ENCODE measurements at regions not wholly inside any gene's neighbourhood (a gene's known extent, or its start where the extent isn't known, plus 50 kb on each side); places are given as distances from the start of the nearest gene placed in this dataset.

GRCh38 chr9:28782630-28783029 is 1209.3 kb upstream of the C9orf72 start:
- no peak for DNase-seq
- H3K36me3 Mint-ChIP-seq, result no peaks in the 10 kb centered on the region
- H3K4me3 Mint-ChIP-seq, result no peak overlapping the region
- H3K4me1 Mint-ChIP-seq, result no peaks in the 10 kb centered on the region
- peaks cover 0 to 12% (median 7%) of the 10 kb centered on the region in 6 donors for H3K9me3 Mint-ChIP-seq
- no peaks in the 10 kb centered on the region for H3K27me3 Mint-ChIP-seq (ENCODE audit: low read depth in 3 of 3)
- no peak overlapping the region for H3K27ac Mint-ChIP-seq

GRCh38 chr9:28792716-28793115 is 1219.4 kb upstream of the C9orf72 start:
- no peak overlapping the region for H3K4me3 Mint-ChIP-seq
- no peak overlapping the region for H3K27ac Mint-ChIP-seq
- DNase-seq, result no peak
- H3K9me3 Mint-ChIP-seq, result peaks cover 4 to 8% (median 6%) of the 10 kb centered on the region in 6 donors
- H3K36me3 Mint-ChIP-seq, result no peaks in the 10 kb centered on the region
- no peaks in the 10 kb centered on the region for H3K4me1 Mint-ChIP-seq
- H3K27me3 Mint-ChIP-seq (ENCODE audit: low read depth in 3 of 3), result peaks cover 0 to 2% (median 0%) of the 10 kb centered on the region in 3 donors

- peaks cover 0 to 9% (median 4%) of the 10 kb centered on the region in 6 donors for H3K9me3 Mint-ChIP-seq
- H3K27me3 Mint-ChIP-seq (ENCODE audit: low read depth in 3 of 3), result no peaks in the 10 kb centered on the region
- DNase-seq, result no peak
- no peaks in the 10 kb centered on the region for H3K4me1 Mint-ChIP-seq
- no peaks in the 10 kb centered on the region for H3K36me3 Mint-ChIP-seq
- no peak overlapping the region for H3K27ac Mint-ChIP-seq
- H3K4me3 Mint-ChIP-seq, result no peak overlapping the region
These were observed 1226.6 kb upstream of the C9orf72 start for GRCh38 chr9:28799876-28800275.

GRCh38 chr9:28801144-28801799 is 1228.0 kb upstream of the C9orf72 start:
- Mint-ChIP-seq H3K27ac (no peak overlapping the region), H3K36me3 (no peaks in the 10 kb centered on the region), H3K9me3 (peaks cover 0 to 9% (median 0%) of the 10 kb centered on the region in 6 donors), H3K4me1 (no peaks in the 10 kb centered on the region), H3K27me3 (ENCODE audit: low read depth in 3 of 3) (no peaks in the 10 kb centered on the region), H3K4me3 (no peak overlapping the region)
- no peak for DNase-seq

- peaks cover 0 to 4% of the 10 kb centered on the region in 2 donors for H3K4me1 Mint-ChIP-seq
- no peaks in the 10 kb centered on the region for H3K27me3 Mint-ChIP-seq (ENCODE audit: low read depth in 3 of 3)
- H3K27ac Mint-ChIP-seq, result no peak overlapping the region
- H3K4me3 Mint-ChIP-seq, result no peak overlapping the region
- peaks cover 0 to 5% (median 0%) of the 10 kb centered on the region in 3 donors for H3K36me3 Mint-ChIP-seq
- DNase-seq, result no peak
- H3K9me3 Mint-ChIP-seq, result peaks cover 0 to 15% (median 4%) of the 10 kb centered on the region in 6 donors
These were observed 1231.9 kb upstream of the C9orf72 start for GRCh38 chr9:28805197-28805596.

- Mint-ChIP-seq H3K27ac (no peak overlapping the region), H3K27me3 (ENCODE audit: low read depth in 3 of 3) (no peaks in the 10 kb centered on the region), H3K9me3 (peaks cover 0 to 22% (median 7%) of the 10 kb centered on the region in 6 donors), H3K36me3 (peaks cover 0 to 5% (median 0%) of the 10 kb centered on the region in 3 donors), H3K4me3 (no peak overlapping the region), H3K4me1 (peaks cover 9 to 15% of the 10 kb centered on the region in 2 donors)
- no peak for DNase-seq
These were observed 1234.8 kb upstream of the C9orf72 start for GRCh38 chr9:28808042-28808441.

- Mint-ChIP-seq H3K36me3 (peaks cover 0 to 5% (median 0%) of the 10 kb centered on the region in 3 donors), H3K27me3 (ENCODE audit: low read depth in 3 of 3) (no peaks in the 10 kb centered on the region), H3K27ac (no peak overlapping the region), H3K4me1 (peaks cover 9 to 15% of the 10 kb centered on the region in 2 donors), H3K9me3 (peaks cover 0 to 22% (median 9%) of the 10 kb centered on the region in 6 donors), H3K4me3 (no peak overlapping the region)
- DNase-seq, result no peak
These were observed 1237.3 kb upstream of the C9orf72 start for GRCh38 chr9:28810388-28811075.

- Mint-ChIP-seq H3K27ac (peak overlapping the region in 2 of 6 donors; percentile 19 to 24), H3K27me3 (ENCODE audit: low read depth in 3 of 3) (no peaks in the 10 kb centered on the region), H3K36me3 (peaks cover 0 to 5% (median 0%) of the 10 kb centered on the region in 3 donors), H3K9me3 (peaks cover 0 to 19% (median 13%) of the 10 kb centered on the region in 6 donors), H3K4me3 (no peak overlapping the region), H3K4me1 (peaks cover 14 to 20% of the 10 kb centered on the region in 2 donors)
- no peak for DNase-seq
These were observed 1247.5 kb upstream of the C9orf72 start for GRCh38 chr9:28820741-28821140.

- no peak for DNase-seq
- H3K27ac Mint-ChIP-seq, result peak overlapping the region in 1 of 6 donors; percentile 24
- peaks cover 0 to 22% (median 13%) of the 10 kb centered on the region in 6 donors for H3K9me3 Mint-ChIP-seq
- H3K4me1 Mint-ChIP-seq, result peaks cover 14 to 20% of the 10 kb centered on the region in 2 donors
- peaks cover 0 to 5% (median 0%) of the 10 kb centered on the region in 3 donors for H3K36me3 Mint-ChIP-seq
- H3K27me3 Mint-ChIP-seq (ENCODE audit: low read depth in 3 of 3), result no peaks in the 10 kb centered on the region
- H3K4me3 Mint-ChIP-seq, result no peak overlapping the region
These were observed 1248.0 kb upstream of the C9orf72 start for GRCh38 chr9:28821240-28821639.

- no peak overlapping the region for H3K4me3 Mint-ChIP-seq
- H3K36me3 Mint-ChIP-seq, result peaks cover 0 to 5% (median 0%) of the 10 kb centered on the region in 3 donors
- no peak for DNase-seq
- H3K27me3 Mint-ChIP-seq (ENCODE audit: low read depth in 3 of 3), result no peaks in the 10 kb centered on the region
- no peak overlapping the region for H3K27ac Mint-ChIP-seq
- H3K9me3 Mint-ChIP-seq, result peaks cover 0 to 18% (median 9%) of the 10 kb centered on the region in 6 donors
- H3K4me1 Mint-ChIP-seq, result peaks cover 14 to 16% of the 10 kb centered on the region in 2 donors
These were observed 1251.2 kb upstream of the C9orf72 start for GRCh38 chr9:28824432-28824963.

- H3K27me3 Mint-ChIP-seq (ENCODE audit: low read depth in 3 of 3), result no peaks in the 10 kb centered on the region
- H3K4me3 Mint-ChIP-seq, result no peak overlapping the region
- H3K4me1 Mint-ChIP-seq, result peaks cover 5 to 7% of the 10 kb centered on the region in 2 donors
- H3K27ac Mint-ChIP-seq, result no peak overlapping the region
- no peaks in the 10 kb centered on the region for H3K36me3 Mint-ChIP-seq
- no peak for DNase-seq
- H3K9me3 Mint-ChIP-seq, result peaks cover 3 to 22% (median 8%) of the 10 kb centered on the region in 6 donors
These were observed 1259.0 kb upstream of the C9orf72 start for GRCh38 chr9:28832168-28832770.

GRCh38 chr9:28834156-28834555 is 1260.9 kb upstream of the C9orf72 start:
- no peak for DNase-seq
- peaks cover 5 to 7% of the 10 kb centered on the region in 2 donors for H3K4me1 Mint-ChIP-seq
- H3K36me3 Mint-ChIP-seq, result peaks cover 0 to 3% (median 0%) of the 10 kb centered on the region in 3 donors
- no peak overlapping the region for H3K4me3 Mint-ChIP-seq
- H3K9me3 Mint-ChIP-seq, result peaks cover 5 to 34% (median 9%) of the 10 kb centered on the region in 6 donors
- H3K27ac Mint-ChIP-seq, result no peak overlapping the region
- no peaks in the 10 kb centered on the region for H3K27me3 Mint-ChIP-seq (ENCODE audit: low read depth in 3 of 3)

GRCh38 chr9:28839778-28840430 is 1266.6 kb upstream of the C9orf72 start:
- Mint-ChIP-seq H3K27me3 (ENCODE audit: low read depth in 3 of 3) (no peaks in the 10 kb centered on the region), H3K4me3 (no peak overlapping the region)

More at GRCh38 chr9:28839778-28840430, 1266.6 kb upstream of the C9orf72 start:
- DNase-seq, result no peak
- no peak overlapping the region for H3K27ac Mint-ChIP-seq
- peaks cover 9 to 16% of the 10 kb centered on the region in 2 donors for H3K4me1 Mint-ChIP-seq
- peaks cover 2 to 35% (median 16%) of the 10 kb centered on the region in 6 donors for H3K9me3 Mint-ChIP-seq
- H3K36me3 Mint-ChIP-seq, result peaks cover 3 to 4% (median 4%) of the 10 kb centered on the region in 3 donors
